SH-SY5Y (cell line): ENCODE measurements at regions not wholly inside any gene's neighbourhood (a gene's known extent, or its start where the extent isn't known, plus 50 kb on each side); places are given as distances from the start of the nearest gene placed in this dataset.

Experiments used
- GATA2 ChIP-seq: IDR thresholded peaks from 2 replicates; pipeline ENCODE4 v1.6.1; 2011; ENCODE audit warnings: mild to moderate bottlenecking, low read depth, low read length
- GATA3 ChIP-seq: IDR thresholded peaks from 2 replicates; pipeline ENCODE4 v1.6.1; 2011; ENCODE audit warnings: low read depth, mild to moderate bottlenecking, low read length, moderate library complexity

- TF ChIP-seq GATA2: no peak
- TF ChIP-seq GATA3: no peak
These were observed 279.5 kb upstream of the SIX2 start for GRCh38 chr2:45288532-45289417.

- TF ChIP-seq GATA3 (no peak), GATA2 (no peak)
These were observed 277.8 kb upstream of the SIX2 start for GRCh38 chr2:45287045-45287444.

GRCh38 chr2:45285771-45286390 lies 276.6 kb upstream of the SIX2 start:
- TF ChIP-seq GATA3 (no peak), GATA2 (no peak)

- TF ChIP-seq GATA3: no peak
- TF ChIP-seq GATA2: no peak
These were observed 276.1 kb upstream of the SIX2 start for GRCh38 chr2:45285311-45285710.

GRCh38 chr2:45284621-45284995 lies 275.4 kb upstream of the SIX2 start:
- TF ChIP-seq GATA3: no peak
- TF ChIP-seq GATA2: no peak

- no peak for TF ChIP-seq GATA2
- TF ChIP-seq GATA3: no peak
These were observed 274.7 kb upstream of the SIX2 start for GRCh38 chr2:45283764-45284620.

GRCh38 chr2:45282646-45283045 lies 273.4 kb upstream of the SIX2 start:
- TF ChIP-seq GATA3: no peak
- TF ChIP-seq GATA2: no peak

- TF ChIP-seq GATA2: no peak
- no peak for TF ChIP-seq GATA3
These were observed 272.1 kb upstream of the SIX2 start for GRCh38 chr2:45281311-45281710.

- TF ChIP-seq GATA3 (no peak), GATA2 (no peak)
These were observed 271.5 kb upstream of the SIX2 start for GRCh38 chr2:45280794-45281193.

- TF ChIP-seq GATA2: no peak
- no peak for TF ChIP-seq GATA3
These were observed 270.1 kb upstream of the SIX2 start for GRCh38 chr2:45279356-45279755.

GRCh38 chr2:45278365-45279078 lies 269.3 kb upstream of the SIX2 start:
- TF ChIP-seq GATA3: no peak
- TF ChIP-seq GATA2: no peak

- no peak for TF ChIP-seq GATA2
- no peak for TF ChIP-seq GATA3
These were observed 267.7 kb upstream of the SIX2 start for GRCh38 chr2:45276914-45277313.

- TF ChIP-seq GATA3 (no peak), GATA2 (no peak)
These were observed 266.6 kb upstream of the SIX2 start for GRCh38 chr2:45275806-45276205.

GRCh38 chr2:45275242-45275805 lies 266.1 kb upstream of the SIX2 start:
- TF ChIP-seq GATA2 (no peak), GATA3 (no peak)

- TF ChIP-seq GATA3: no peak
- TF ChIP-seq GATA2: no peak
These were observed 265.1 kb upstream of the SIX2 start for GRCh38 chr2:45274250-45274926.
